H9 (cell line): ENCODE measurements at regions not wholly inside any gene's neighbourhood (a gene's known extent, or its start where the extent isn't known, plus 50 kb on each side); places are given as distances from the start of the nearest gene placed in this dataset.

Experiments
- DNase-seq: peaks from one replicate; pipeline ENCODE4 v3.0.0-alpha.2; 2017
- H2AFZ ChIP-seq: one replicate; pipeline ENCODE4 v1.6.1; 2013; ENCODE audit warnings: mild to moderate bottlenecking, low read length, control low read depth, moderate library complexity
- H2AK5ac ChIP-seq: 2 replicates; pipeline ENCODE4 v1.6.1; 2013; ENCODE audit warnings: low read length, control low read depth, mixed read lengths; ENCODE audit not compliant: insufficient read length
- H2BK120ac ChIP-seq: one replicate; pipeline ENCODE4 v1.6.1; 2013; ENCODE audit warnings: low read depth, mild to moderate bottlenecking, low read length, control low read depth, inconsistent platforms; ENCODE audit not compliant: poor library complexity, severe bottlenecking
- H2BK12ac ChIP-seq: 2 replicates; pipeline ENCODE4 v1.6.1; 2013; ENCODE audit warnings: low read length, control low read depth, mixed read lengths, low read depth; ENCODE audit not compliant: insufficient read length
- H2BK15ac ChIP-seq: 2 replicates; pipeline ENCODE4 v1.6.1; 2013; ENCODE audit warnings: low read depth, low read length, control low read depth
- H2BK20ac ChIP-seq: one replicate; pipeline ENCODE4 v1.6.1; 2013; ENCODE audit warnings: low read depth, mild to moderate bottlenecking, low read length, control low read depth, inconsistent platforms; ENCODE audit not compliant: poor library complexity, severe bottlenecking
- H2BK5ac ChIP-seq: 2 replicates; pipeline ENCODE4 v1.6.1; 2013; ENCODE audit warnings: low read length, control low read depth, mixed read lengths; ENCODE audit not compliant: insufficient read length
- H3K14ac ChIP-seq: 2 replicates; pipeline ENCODE4 v1.6.1; 2013; ENCODE audit warnings: low read length, control low read depth; ENCODE audit not compliant: insufficient read depth
- H3K18ac ChIP-seq: 2 replicates; pipeline ENCODE4 v1.6.1; 2013; ENCODE audit warnings: low read depth, mild to moderate bottlenecking, mixed read lengths, low read length, control low read depth; ENCODE audit not compliant: insufficient read length
- H3K23ac ChIP-seq: 2 replicates; pipeline ENCODE4 v1.6.1; 2013; ENCODE audit warnings: low read length, control low read depth, mixed read lengths, low read depth; ENCODE audit not compliant: insufficient read length
- H3K23me2 ChIP-seq: 2 replicates; pipeline ENCODE4 v1.6.1; 2013; ENCODE audit warnings: low read depth, mild to moderate bottlenecking, mixed read lengths, low read length, control low read depth; ENCODE audit not compliant: insufficient read length, poor library complexity, severe bottlenecking
- H3K27ac ChIP-seq: 2 replicates; pipeline ENCODE4 v1.5.1; 2013; ENCODE audit warnings: low read length, control low read depth, mixed read lengths, low read depth; ENCODE audit not compliant: insufficient read length
- H3K27me3 ChIP-seq: 2 replicates; pipeline ENCODE4 v1.6.1; 2013; ENCODE audit warnings: low read length, control low read depth, inconsistent platforms; ENCODE audit not compliant: insufficient read depth
- H3K4ac ChIP-seq: 2 replicates; pipeline ENCODE4 v1.6.1; 2013; ENCODE audit warnings: low read depth, mild to moderate bottlenecking, control low read depth, inconsistent platforms, low read length, moderate library complexity
- H3K4me1 ChIP-seq: 2 replicates; pipeline ENCODE4 v1.6.1; 2013; ENCODE audit warnings: low read length, control low read depth, inconsistent platforms; ENCODE audit not compliant: insufficient read depth
- H3K4me2 ChIP-seq: 2 replicates; pipeline ENCODE4 v1.6.1; 2013; ENCODE audit warnings: low read length, control low read depth, mixed read lengths; ENCODE audit not compliant: insufficient read length, insufficient read depth
- H3K56ac ChIP-seq: 2 replicates; pipeline ENCODE4 v1.6.1; 2013; ENCODE audit warnings: low read depth, mild to moderate bottlenecking, mixed read lengths, low read length, control low read depth; ENCODE audit not compliant: insufficient read length
- H3K79me1 ChIP-seq: 2 replicates; pipeline ENCODE4 v1.6.1; 2013; ENCODE audit warnings: low read depth, mild to moderate bottlenecking, moderate library complexity, low read length, control low read depth, inconsistent platforms; ENCODE audit not compliant: insufficient read depth, poor library complexity, severe bottlenecking
- H3K79me2 ChIP-seq: 2 replicates; pipeline ENCODE4 v1.6.1; 2013; ENCODE audit warnings: low read length, control low read depth, inconsistent platforms; ENCODE audit not compliant: insufficient read depth
- H3K9ac ChIP-seq: 2 replicates; pipeline ENCODE4 v1.6.1; 2013; ENCODE audit warnings: low read length, control low read depth, mixed read lengths; ENCODE audit not compliant: insufficient read length; ENCODE audit errors: extremely low read depth
- H3K9me3 ChIP-seq: one replicate; pipeline ENCODE4 v1.6.1; 2013; ENCODE audit warnings: low read depth, low read length, inconsistent platforms; ENCODE audit not compliant: control insufficient read depth
- H3T11ph ChIP-seq: one replicate; pipeline ENCODE4 v1.6.1; 2013; ENCODE audit warnings: mild to moderate bottlenecking, low read length, control low read depth, inconsistent platforms
- H4K20me1 ChIP-seq: one replicate; pipeline ENCODE4 v1.6.1; 2013; ENCODE audit not compliant: control insufficient read depth, insufficient read length, insufficient read depth
- H4K5ac ChIP-seq: 2 replicates; pipeline ENCODE4 v1.6.1; 2013; ENCODE audit warnings: low read depth, mild to moderate bottlenecking, mixed read lengths, low read length, control low read depth; ENCODE audit not compliant: insufficient read length
- H4K8ac ChIP-seq: replicated peaks from 2 replicates; pipeline ENCODE4 v1.6.1; 2013; ENCODE audit warnings: low read length, control low read depth, mixed read lengths, low read depth; ENCODE audit not compliant: insufficient read length
- H4K91ac ChIP-seq: 2 replicates; pipeline ENCODE4 v1.6.1; 2013; ENCODE audit warnings: low read depth, mild to moderate bottlenecking, moderate library complexity, mixed read lengths, low read length, control low read depth; ENCODE audit not compliant: insufficient read length
- H3K27ac Mint-ChIP-seq, 3 experiments: 2 replicates in 2 of 3; 3 replicates in 1 of 3; pipeline ENCODE4 v1.8.0; 2020 to 2021; ENCODE audit warnings: mixed read lengths in 3 of 3, mild to moderate bottlenecking in 1 of 3, moderate library complexity in 1 of 3
- H3K27me3 Mint-ChIP-seq: 2 replicates; pipeline ENCODE4 v1.8.0; 2021; ENCODE audit warnings: low read depth, mild to moderate bottlenecking, moderate library complexity, mixed read lengths
- H3K36me3 Mint-ChIP-seq, 3 experiments: 2 replicates in 2 of 3; 3 replicates in 1 of 3; pipeline ENCODE4 v1.8.0; 2020 to 2021; ENCODE audit warnings: low read depth in 3 of 3, mixed read lengths in 3 of 3; ENCODE audit not compliant: insufficient read depth in 1 of 3
- H3K4me1 Mint-ChIP-seq, 2 experiments: 2 replicates each; pipeline ENCODE4 v1.8.0; 2020; ENCODE audit warnings: mixed read lengths in 2 of 2
- H3K4me3 Mint-ChIP-seq, 2 experiments: 2 replicates in 1 of 2; 3 replicates in 1 of 2; pipeline ENCODE4 v1.8.0; 2020 to 2021; ENCODE audit warnings: mild to moderate bottlenecking in 2 of 2, mixed read lengths in 2 of 2, moderate library complexity in 1 of 2
- H3K9me3 Mint-ChIP-seq, 2 experiments: 2 replicates in 1 of 2; 3 replicates in 1 of 2; pipeline ENCODE4 v1.8.0; 2020; ENCODE audit warnings: mild to moderate bottlenecking in 2 of 2, mixed read lengths in 2 of 2, moderate library complexity in 1 of 2
- WGBS: extraction: QIAGEN DNeasy Blood & Tissue Kit; methylation state at CpG from one replicate; pipeline ENCODE4 v1.1.7; 2013; ENCODE audit warnings: missing lambda C conversion rate, low lambda C conversion rate, mixed read lengths; ENCODE audit not compliant: insufficient read length; ENCODE audit errors: extremely low coverage; 5-methylcytosine and 5-hydroxymethylcytosine counted together
- TF ChIP-seq, protein P1 (sequence below): fragments of 200-600 bp; sonication (generic); conservative IDR thresholded peaks from 3 replicates; pipeline ENCODE4 v1.8.0; 2021; ENCODE audit warnings: antibody characterized with exemption, mild to moderate bottlenecking

DNA sequence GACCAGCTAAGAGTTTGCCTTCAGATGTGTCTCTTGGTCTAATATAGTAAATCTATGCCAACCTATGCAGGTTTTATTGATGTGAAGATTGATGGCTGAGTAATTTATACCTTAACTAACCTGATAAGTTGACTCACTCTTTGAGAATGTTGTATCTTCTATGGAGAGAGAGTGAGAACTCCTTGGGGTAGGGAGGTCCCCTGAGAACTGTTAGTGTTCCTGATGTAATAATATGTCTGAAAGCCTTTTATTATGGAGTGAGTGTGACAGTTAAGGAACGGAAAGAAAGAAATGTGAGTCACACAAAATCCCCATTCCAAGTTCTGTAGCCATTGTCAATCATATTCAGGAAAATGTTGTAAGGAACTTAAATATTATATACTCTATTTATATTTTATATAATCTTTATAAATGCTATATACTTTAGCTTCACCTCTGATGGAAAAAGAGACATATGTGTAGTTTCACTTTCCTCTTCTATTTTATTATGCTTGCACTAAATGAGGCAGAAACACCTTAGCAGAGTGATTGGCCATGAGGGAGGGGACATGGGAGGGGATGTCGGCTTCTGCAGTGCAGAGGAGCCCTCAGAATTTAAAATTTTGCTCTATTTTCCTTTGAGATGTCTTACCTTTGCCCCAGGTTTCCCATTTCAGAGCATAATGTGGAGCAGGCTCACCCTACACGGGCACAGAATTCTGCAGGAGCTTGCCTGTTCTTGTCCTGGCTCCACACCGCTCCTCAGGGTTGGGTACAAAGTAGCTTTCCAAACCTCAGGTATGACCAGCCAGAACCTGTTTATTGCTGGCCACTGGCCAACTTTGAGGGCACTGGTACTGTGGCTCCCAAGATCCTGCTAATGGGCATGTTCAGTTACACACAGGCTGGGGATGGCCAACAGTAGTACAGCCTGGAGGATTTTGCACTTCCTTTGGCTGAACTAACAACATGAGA, 57.7 kb downstream of the ARF6 start:
- no peaks in the 10 kb centered on the region for H3K79me1 ChIP-seq
- no peak overlapping the region for H4K8ac ChIP-seq
- Mint-ChIP-seq H3K27me3 (peaks cover 4% of the 10 kb centered on the region; the same call in 1 of the 2 replicates), H3K9me3 (no peaks in the 10 kb centered on the region), H3K36me3 (no peaks in the 10 kb centered on the region), H3K27ac (no peak overlapping the region), H3K4me3 (no peak overlapping the region), H3K4me1 (no peaks in the 10 kb centered on the region)
- no peak overlapping the region for H3K27ac ChIP-seq
- H3K56ac ChIP-seq, result no peak overlapping the region
- DNase-seq, result no peak
- H2BK20ac ChIP-seq, result no peak overlapping the region
- WGBS, result no CpG with 5 or more reads among the region's 4 CpGs
- no peak overlapping the region for H3K4me2 ChIP-seq
- no peak overlapping the region for H3K23ac ChIP-seq
- H3K4ac ChIP-seq, result no peak overlapping the region
- no peak overlapping the region for H3K18ac ChIP-seq
- no peaks in the 10 kb centered on the region for H3K9me3 ChIP-seq
- no peaks in the 10 kb centered on the region for H4K20me1 ChIP-seq
- H4K91ac ChIP-seq, result no peak overlapping the region
- TF ChIP-seq, protein P1, sequence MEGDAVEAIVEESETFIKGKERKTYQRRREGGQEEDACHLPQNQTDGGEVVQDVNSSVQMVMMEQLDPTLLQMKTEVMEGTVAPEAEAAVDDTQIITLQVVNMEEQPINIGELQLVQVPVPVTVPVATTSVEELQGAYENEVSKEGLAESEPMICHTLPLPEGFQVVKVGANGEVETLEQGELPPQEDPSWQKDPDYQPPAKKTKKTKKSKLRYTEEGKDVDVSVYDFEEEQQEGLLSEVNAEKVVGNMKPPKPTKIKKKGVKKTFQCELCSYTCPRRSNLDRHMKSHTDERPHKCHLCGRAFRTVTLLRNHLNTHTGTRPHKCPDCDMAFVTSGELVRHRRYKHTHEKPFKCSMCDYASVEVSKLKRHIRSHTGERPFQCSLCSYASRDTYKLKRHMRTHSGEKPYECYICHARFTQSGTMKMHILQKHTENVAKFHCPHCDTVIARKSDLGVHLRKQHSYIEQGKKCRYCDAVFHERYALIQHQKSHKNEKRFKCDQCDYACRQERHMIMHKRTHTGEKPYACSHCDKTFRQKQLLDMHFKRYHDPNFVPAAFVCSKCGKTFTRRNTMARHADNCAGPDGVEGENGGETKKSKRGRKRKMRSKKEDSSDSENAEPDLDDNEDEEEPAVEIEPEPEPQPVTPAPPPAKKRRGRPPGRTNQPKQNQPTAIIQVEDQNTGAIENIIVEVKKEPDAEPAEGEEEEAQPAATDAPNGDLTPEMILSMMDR, result no peak
- no peak overlapping the region for H3K9ac ChIP-seq
- H2AFZ ChIP-seq, result no peak overlapping the region
- H3T11ph ChIP-seq, result no peak overlapping the region
- H2BK12ac ChIP-seq, result no peak overlapping the region
- H2BK15ac ChIP-seq, result no peak overlapping the region
- H4K5ac ChIP-seq, result peak overlapping the region; percentile 36
- no peaks in the 10 kb centered on the region for H3K79me2 ChIP-seq
- H3K23me2 ChIP-seq, result no peaks in the 10 kb centered on the region
- H3K4me1 ChIP-seq, result no peaks in the 10 kb centered on the region
- no peak overlapping the region; the same call in 1 of the 2 replicates for H3K14ac ChIP-seq
- no peak overlapping the region for H2AK5ac ChIP-seq
- no peaks in the 10 kb centered on the region for H3K27me3 ChIP-seq
- no peak overlapping the region for H2BK120ac ChIP-seq
- no peak overlapping the region for H2BK5ac ChIP-seq
